ENCODE measurements at regions not wholly inside any gene's neighbourhood (a gene's known extent, or its start where the extent isn't known, plus 50 kb on each side); places are given as distances from the start of the nearest gene placed in this dataset.

DNA sequence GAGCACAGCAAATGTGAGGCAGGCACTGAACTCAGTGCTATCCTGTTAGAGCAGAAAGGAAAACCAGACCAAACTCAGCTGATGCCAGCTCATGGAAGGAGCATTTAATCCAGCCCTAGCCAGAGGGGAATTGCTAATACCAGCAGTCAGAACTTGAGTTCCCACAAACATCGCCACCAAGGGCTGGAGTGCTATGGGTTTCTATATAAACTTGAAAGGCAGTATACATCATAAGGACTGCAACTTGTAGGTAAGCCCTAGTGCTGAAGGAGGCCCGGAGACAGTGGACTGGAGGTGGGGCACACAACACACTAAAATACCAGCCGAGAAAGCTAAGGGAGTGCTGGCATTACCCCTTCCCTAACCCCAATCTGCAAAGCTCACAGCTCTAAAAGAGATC, 440.2 kb downstream of the PRR32 start:
- TF ChIP-seq, protein P1, sequence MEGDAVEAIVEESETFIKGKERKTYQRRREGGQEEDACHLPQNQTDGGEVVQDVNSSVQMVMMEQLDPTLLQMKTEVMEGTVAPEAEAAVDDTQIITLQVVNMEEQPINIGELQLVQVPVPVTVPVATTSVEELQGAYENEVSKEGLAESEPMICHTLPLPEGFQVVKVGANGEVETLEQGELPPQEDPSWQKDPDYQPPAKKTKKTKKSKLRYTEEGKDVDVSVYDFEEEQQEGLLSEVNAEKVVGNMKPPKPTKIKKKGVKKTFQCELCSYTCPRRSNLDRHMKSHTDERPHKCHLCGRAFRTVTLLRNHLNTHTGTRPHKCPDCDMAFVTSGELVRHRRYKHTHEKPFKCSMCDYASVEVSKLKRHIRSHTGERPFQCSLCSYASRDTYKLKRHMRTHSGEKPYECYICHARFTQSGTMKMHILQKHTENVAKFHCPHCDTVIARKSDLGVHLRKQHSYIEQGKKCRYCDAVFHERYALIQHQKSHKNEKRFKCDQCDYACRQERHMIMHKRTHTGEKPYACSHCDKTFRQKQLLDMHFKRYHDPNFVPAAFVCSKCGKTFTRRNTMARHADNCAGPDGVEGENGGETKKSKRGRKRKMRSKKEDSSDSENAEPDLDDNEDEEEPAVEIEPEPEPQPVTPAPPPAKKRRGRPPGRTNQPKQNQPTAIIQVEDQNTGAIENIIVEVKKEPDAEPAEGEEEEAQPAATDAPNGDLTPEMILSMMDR (IDR thresholded peaks at IDR 0.05; ENCODE audit: low read length) = no peak
- no peak for TF ChIP-seq EZH2phosphoT487 (IDR thresholded peaks at IDR 0.05; ENCODE audit: low read length)
- TF ChIP-seq EZH2 (optimal IDR thresholded peaks at IDR 0.05; ENCODE audit: low read depth, low read length) = no peak
